Caco-2 (cell line): ENCODE measurements at regions not wholly inside any gene's neighbourhood (a gene's known extent, or its start where the extent isn't known, plus 50 kb on each side); places are given as distances from the start of the nearest gene placed in this dataset.

ENCODE experiments used
- BruUV-seq: library from RNA; stranded (reverse); fragments of 400-500 nt; replicated peaks from 2 replicates; lab custom pipeline; 2021; lab: Mats Ljungman, UMichigan
- CTCF ChIA-PET: fragments of 300-600 bp; sonication (Branson Sonifier 250); formaldehyde crosslinking; loops from one replicate; lab custom pipeline; 2022; ENCODE audit warnings: antibody characterized with exemption; lab: Charles Lee
- POLR2A ChIA-PET: fragments of 300-600 bp; sonication (Branson Sonifier 250); formaldehyde crosslinking; loops from one replicate; lab custom pipeline; 2022; ENCODE audit warnings: antibody characterized with exemption; lab: Charles Lee
- DNase-seq, 2 experiments: peaks; one replicate each; pipeline versions ENCODE4 v3.0.0 to v3.0.0-alpha.2; 2020 to 2022
- H3K27me3 ChIP-seq: replicated peaks from 2 replicates; pipeline ENCODE4 v1.6.0; 2011; ENCODE audit warnings: low read length; ENCODE audit not compliant: control insufficient read depth, insufficient read depth
- H3K36me3 ChIP-seq: 2 replicates; pipeline ENCODE4 v1.5.1; 2011; ENCODE audit warnings: low read length; ENCODE audit not compliant: control insufficient read depth, insufficient read depth
- H3K4me1 ChIP-seq: fragments of 250-450 bp; sonication (Bioruptor Pico); 2 replicates; pipeline ENCODE4 v1.5.1; 2020; ENCODE audit warnings: mild to moderate bottlenecking
- H3K4me3 ChIP-seq: 2 replicates; pipeline ENCODE4 v1.5.1; 2011; ENCODE audit warnings: low read depth, mild to moderate bottlenecking, control low read depth, low read length
- H3K9me3 ChIP-seq: fragments of 250-450 bp; sonication (Bioruptor Pico); 2 replicates; pipeline ENCODE4 v1.5.1; 2020; ENCODE audit warnings: mild to moderate bottlenecking, moderate library complexity
- H3K27ac Mint-ChIP-seq: one replicate; pipeline ENCODE4 v1.8.0; 2022; ENCODE audit warnings: mixed read lengths; ENCODE audit not compliant: unreplicated experiment
- H3K27me3 Mint-ChIP-seq: one replicate; pipeline ENCODE4 v1.8.0; 2022; ENCODE audit warnings: mixed read lengths; ENCODE audit not compliant: insufficient read depth, unreplicated experiment
- H3K36me3 Mint-ChIP-seq: one replicate; pipeline ENCODE4 v1.8.0; 2022; ENCODE audit warnings: mild to moderate bottlenecking, mixed read lengths; ENCODE audit not compliant: insufficient read depth, unreplicated experiment
- H3K4me1 Mint-ChIP-seq: one replicate; pipeline ENCODE4 v1.8.0; 2022; ENCODE audit warnings: low read depth, mixed read lengths; ENCODE audit not compliant: unreplicated experiment
- H3K4me3 Mint-ChIP-seq: one replicate; pipeline ENCODE4 v1.8.0; 2022; ENCODE audit warnings: mild to moderate bottlenecking, moderate library complexity, mixed read lengths; ENCODE audit not compliant: unreplicated experiment
- H3K9me3 Mint-ChIP-seq: one replicate; pipeline ENCODE4 v1.8.0; 2022; ENCODE audit warnings: mixed read lengths; ENCODE audit not compliant: unreplicated experiment
- intact Hi-C: fragments of 100-400 bp; cut with micrococcal nuclease; formaldehyde crosslinking; loops from one replicate; pipeline ENCODE4 v1.10.0; 2022; ENCODE audit not compliant: unreplicated experiment
- TF ChIP-seq, protein P1 (sequence below), 2 experiments: fragments of 200-600 bp in 1 of 2; IDR thresholded peaks; 1 replicate in 1 of 2; 2 replicates in 1 of 2; pipeline versions ENCODE4 v1.5.1 to v1.8.0; 2011 to 2022; ENCODE audit warnings: antibody characterized with exemption in 1 of 2, control low read depth in 1 of 2, inconsistent platforms in 1 of 2, low read depth in 1 of 2, low read length in 1 of 2, mild to moderate bottlenecking in 1 of 2, moderate library complexity in 1 of 2; ENCODE audit not compliant: insufficient read depth in 1 of 2, severe bottlenecking in 1 of 2, unreplicated experiment in 1 of 2

DNA sequence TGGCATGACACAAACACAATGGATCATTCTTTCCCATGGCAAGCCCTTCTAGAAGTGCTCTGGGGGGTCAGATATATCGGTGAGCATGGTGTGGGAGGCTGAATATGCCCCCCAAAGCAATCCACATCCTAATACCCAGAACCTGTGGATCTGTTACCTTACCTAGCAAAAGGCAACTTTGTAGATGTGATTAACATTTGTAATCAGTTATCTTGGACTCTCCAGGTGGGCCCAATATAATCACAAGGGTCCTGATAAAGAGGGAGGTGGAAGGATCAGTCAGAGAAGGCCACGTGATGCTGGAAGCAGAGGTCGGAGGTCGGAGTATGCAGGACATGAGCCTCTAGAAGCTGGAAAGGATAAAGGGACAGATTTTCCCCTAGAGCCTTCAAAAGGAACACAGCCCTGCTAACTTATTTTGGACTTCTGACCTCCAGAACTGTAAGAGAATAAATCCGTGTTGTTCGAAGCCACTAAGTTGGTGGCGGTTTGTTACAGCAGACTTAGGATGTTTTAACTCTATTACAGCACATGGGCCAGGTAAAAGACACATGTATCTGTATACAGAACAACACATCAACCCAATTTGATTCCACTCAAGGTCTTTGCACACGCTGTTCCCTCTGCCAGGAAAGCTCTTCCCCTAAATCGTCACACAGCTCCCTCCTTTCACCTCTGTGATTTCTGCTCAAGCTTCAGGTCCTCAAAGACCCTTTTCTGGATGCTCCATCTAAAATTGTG is 115.3 kb downstream of the NOG start:
- ChIA-PET POLR2A (no interaction called here), CTCF (no interaction called here)
- intact Hi-C loops: no loop called here
- Mint-ChIP-seq H3K4me1 (no peaks in the 10 kb centered on the region), H3K27ac (no peak overlapping the region), H3K36me3 (no peaks in the 10 kb centered on the region), H3K9me3 (no peaks in the 10 kb centered on the region), H3K4me3 (no peak overlapping the region), H3K27me3 (peaks cover 6% of the 10 kb centered on the region)
- BruUV-seq: no TSS peak
- Histone ChIP-seq H3K4me1 (no peaks in the 10 kb centered on the region), H3K27me3 (no peaks in the 10 kb centered on the region), H3K4me3 (no peak overlapping the region), H3K36me3 (no peaks in the 10 kb centered on the region), H3K9me3 (no peaks in the 10 kb centered on the region)
- TF ChIP-seq, protein P1, sequence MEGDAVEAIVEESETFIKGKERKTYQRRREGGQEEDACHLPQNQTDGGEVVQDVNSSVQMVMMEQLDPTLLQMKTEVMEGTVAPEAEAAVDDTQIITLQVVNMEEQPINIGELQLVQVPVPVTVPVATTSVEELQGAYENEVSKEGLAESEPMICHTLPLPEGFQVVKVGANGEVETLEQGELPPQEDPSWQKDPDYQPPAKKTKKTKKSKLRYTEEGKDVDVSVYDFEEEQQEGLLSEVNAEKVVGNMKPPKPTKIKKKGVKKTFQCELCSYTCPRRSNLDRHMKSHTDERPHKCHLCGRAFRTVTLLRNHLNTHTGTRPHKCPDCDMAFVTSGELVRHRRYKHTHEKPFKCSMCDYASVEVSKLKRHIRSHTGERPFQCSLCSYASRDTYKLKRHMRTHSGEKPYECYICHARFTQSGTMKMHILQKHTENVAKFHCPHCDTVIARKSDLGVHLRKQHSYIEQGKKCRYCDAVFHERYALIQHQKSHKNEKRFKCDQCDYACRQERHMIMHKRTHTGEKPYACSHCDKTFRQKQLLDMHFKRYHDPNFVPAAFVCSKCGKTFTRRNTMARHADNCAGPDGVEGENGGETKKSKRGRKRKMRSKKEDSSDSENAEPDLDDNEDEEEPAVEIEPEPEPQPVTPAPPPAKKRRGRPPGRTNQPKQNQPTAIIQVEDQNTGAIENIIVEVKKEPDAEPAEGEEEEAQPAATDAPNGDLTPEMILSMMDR (IDR thresholded peaks at IDR 0.05; ENCODE audit: insufficient read depth in 1 of 2, low read depth in 1 of 2, low read length in 1 of 2, severe bottlenecking in 1 of 2, unreplicated experiment in 1 of 2): no peak
- DNase-seq: no peak

DNA sequence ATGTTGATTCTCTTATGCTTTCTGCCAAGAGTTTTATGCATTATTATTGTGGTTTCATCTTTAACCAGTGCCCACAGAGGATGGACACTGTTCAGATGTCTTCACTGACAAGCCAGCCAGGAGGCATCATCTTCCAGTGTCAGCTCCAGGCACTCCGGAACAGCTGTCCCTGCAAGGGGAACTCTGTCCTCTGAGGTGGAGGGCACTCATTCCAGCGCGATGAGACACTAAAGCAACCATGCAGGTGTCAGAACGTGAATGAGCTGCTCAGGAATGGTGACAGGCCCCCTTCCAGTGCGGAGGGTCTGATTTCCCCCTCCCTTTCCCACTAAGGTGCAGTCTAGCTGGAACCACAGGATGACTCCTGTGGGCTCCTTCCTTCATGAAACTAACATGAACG is 117.5 kb downstream of the NOG start:
- no peak overlapping the region for H3K27ac Mint-ChIP-seq
- DNase-seq: peak in 1 of 2 experiments; percentile 3
- Histone ChIP-seq H3K27me3 (no peaks in the 10 kb centered on the region), H3K36me3 (no peaks in the 10 kb centered on the region), H3K4me1 (no peaks in the 10 kb centered on the region), H3K9me3 (no peaks in the 10 kb centered on the region), H3K4me3 (no peak overlapping the region)
- H3K27me3 Mint-ChIP-seq: no peaks in the 10 kb centered on the region
- intact Hi-C loops: no loop called here
- no peak overlapping the region for H3K4me3 Mint-ChIP-seq
- no TSS peak for BruUV-seq
- CTCF ChIA-PET: no interaction called here
- TF ChIP-seq, protein P1 (IDR thresholded peaks at IDR 0.05; ENCODE audit: insufficient read depth in 1 of 2, low read depth in 1 of 2, low read length in 1 of 2, severe bottlenecking in 1 of 2, unreplicated experiment in 1 of 2): no peak
- no peaks in the 10 kb centered on the region for H3K4me1 Mint-ChIP-seq
- POLR2A ChIA-PET: no interaction called here
- no peaks in the 10 kb centered on the region for H3K36me3 Mint-ChIP-seq
- no peaks in the 10 kb centered on the region for H3K9me3 Mint-ChIP-seq

DNA sequence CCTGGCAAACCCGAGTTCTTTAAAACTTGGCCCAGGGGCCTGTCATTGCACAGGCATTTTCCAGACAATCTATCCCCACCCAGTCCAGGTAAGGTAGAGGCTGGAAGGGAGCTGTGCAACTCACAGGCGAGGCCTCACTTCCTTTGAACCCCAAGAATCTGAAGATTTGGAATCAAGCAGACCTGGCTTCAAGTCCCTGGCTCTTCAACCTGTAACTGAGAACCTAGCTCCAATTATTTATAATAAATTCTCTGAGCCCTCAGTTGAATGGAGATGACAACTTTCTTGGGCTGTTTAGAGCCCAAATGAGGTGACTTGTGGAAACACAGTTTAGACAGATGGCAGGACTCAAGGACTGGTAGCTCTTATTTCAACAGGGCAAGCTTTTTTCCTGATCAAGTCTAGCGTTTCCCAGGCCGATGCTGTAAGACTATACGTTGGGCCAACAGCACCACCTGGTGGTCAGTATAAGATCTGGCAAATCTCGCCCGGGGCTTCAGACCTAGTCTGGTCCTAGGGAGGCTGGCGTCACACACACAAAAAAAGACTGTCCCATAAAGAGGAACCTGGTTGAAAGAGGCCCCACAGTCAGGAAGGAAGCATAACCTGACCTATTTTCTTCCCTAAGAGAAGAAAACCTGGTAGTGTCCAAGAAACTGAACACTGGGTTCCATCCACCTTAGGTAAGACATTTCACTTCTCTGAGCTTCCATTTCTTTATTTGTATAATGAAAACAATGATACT is 117.9 kb downstream of the C17orf67 start:
- no TSS peak for BruUV-seq
- Histone ChIP-seq H3K4me1 (no peaks in the 10 kb centered on the region), H3K4me3 (no peak overlapping the region), H3K36me3 (no peaks in the 10 kb centered on the region), H3K9me3 (no peaks in the 10 kb centered on the region), H3K27me3 (peaks cover 1% of the 10 kb centered on the region)
- H3K9me3 Mint-ChIP-seq: no peaks in the 10 kb centered on the region
- H3K4me3 Mint-ChIP-seq: no peak overlapping the region
- DNase-seq: peak; percentile 74 to 81
- no peaks in the 10 kb centered on the region for H3K36me3 Mint-ChIP-seq
- H3K27ac Mint-ChIP-seq: no peak overlapping the region
- CTCF ChIA-PET: interaction anchor here (0.5 to 2.5 kb wide), 17 partner anchors 10 to 216 kb away, joined by 3 to 57 read pairs (median 5); partner anchors contain the start of gene NOG
- peaks cover 13% of the 10 kb centered on the region for H3K27me3 Mint-ChIP-seq
- no peaks in the 10 kb centered on the region for H3K4me1 Mint-ChIP-seq
- intact Hi-C loops: loop anchor here (1.0 to 2.0 kb wide), 5 partner anchors 36 to 216 kb away; partner anchors contain the start of gene NOG
- TF ChIP-seq, protein P1 (IDR thresholded peaks at IDR 0.05; ENCODE audit: insufficient read depth in 1 of 2, low read depth in 1 of 2, low read length in 1 of 2, severe bottlenecking in 1 of 2, unreplicated experiment in 1 of 2): peak; percentile 79 to 86
- POLR2A ChIA-PET: no interaction called here
